GM21526 (cell line): ENCODE measurements at regions not wholly inside any gene's neighbourhood (a gene's known extent, or its start where the extent isn't known, plus 50 kb on each side); places are given as distances from the start of the nearest gene placed in this dataset.
"Not testable (repeated sequence)": the region's sequence is repeated elsewhere in the genome, so short reads cannot be mapped to it uniquely, and the experiment has no call there.

Experiments used
- ATAC-seq: cut with Tn5 transposase; IDR thresholded peaks from one replicate; pipeline ENCODE4 v1.9.1; 2021; ENCODE audit warnings: moderate library complexity; ENCODE audit not compliant: unreplicated experiment, low FRiP score

- ATAC-seq: no peak
Measured at GRCh38 chr5:60546207-60546606, 153.8 kb downstream of the DEPDC1B start.

- ATAC-seq: no peak
Measured at GRCh38 chr5:60545551-60545950, 154.4 kb downstream of the DEPDC1B start.

DNA sequence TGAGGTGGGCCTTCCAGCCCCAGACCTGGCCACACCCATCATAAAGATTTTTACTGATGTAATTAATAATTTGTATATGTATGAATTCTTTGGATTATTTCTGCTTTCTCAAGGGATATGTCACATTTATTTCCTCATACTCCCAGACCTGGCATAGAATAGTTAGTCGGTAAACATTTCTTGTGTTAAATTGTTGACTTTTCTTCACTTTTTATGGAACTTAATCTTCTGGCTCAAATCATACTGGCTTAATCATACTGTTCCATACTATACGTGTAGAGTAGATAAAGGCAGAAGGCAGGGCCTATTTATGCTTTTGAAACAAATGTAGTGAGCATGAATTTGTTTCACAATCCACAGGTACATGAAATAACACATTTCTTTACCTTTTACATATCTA, 155.8 kb downstream of the DEPDC1B start:
- ATAC-seq: no peak

DNA sequence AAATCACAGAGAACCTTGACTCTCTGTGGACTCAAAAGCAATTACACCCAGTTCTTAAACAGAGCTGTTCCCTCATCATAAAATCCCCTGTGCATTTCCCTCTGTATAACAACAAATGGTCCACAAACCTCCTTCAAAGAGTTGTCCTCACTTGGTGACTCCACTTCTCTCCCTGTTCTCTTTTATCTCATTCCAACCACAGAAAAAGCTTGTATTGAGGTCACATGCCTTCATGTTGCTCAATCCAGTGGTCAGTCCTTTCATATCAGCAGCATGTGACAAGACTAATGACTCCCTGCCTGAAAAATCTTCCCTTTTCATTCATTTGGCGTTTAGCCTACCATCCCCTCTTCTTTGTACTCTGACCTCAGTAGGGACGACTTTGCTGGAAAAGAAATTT, 158.0 kb downstream of the DEPDC1B start:
- no peak for ATAC-seq

DNA sequence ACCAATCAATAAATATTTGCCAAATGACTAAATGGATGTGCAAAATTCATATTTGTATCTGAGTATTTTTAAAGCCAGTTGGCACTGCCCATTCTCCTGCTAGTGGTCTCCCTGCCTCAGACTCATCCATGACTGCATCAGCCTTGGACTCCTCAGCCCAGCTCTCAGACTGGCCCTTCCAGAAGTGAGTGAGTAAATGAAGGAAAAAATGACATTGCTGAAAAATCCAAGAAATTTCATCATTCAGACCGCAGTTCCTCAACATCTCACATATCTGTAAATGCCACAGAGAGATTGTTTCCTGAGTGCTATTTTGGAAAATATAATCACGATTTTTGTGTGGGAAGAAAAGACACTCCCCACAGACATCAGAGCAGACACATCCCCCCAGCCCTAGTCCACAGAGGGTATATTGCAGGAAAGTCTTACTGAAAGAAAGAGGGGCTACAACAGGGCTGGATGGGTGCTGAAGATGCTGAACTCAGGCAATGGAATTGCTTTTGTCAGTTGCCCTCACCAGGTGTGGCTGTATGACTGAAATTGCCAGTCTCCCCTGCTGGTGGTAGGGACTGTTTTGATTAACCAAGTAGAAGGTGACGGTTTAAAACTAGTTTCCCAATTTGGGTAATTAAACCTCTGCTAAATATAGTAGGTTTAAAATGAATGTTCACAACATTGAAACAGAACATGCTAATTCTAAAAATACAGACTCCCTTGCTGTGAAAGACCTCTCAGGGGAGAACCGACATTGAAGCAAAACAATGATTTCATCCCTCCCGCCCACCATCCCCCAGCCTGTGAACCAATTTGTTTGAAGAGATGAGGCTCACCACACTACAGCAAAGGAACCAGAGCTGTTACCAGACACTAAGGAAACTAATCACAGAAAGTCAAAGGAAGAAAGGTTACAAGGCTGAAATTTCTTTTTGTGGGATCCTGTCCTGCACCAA, 158.8 kb downstream of the DEPDC1B start:
- ATAC-seq: peak; percentile 81

DNA sequence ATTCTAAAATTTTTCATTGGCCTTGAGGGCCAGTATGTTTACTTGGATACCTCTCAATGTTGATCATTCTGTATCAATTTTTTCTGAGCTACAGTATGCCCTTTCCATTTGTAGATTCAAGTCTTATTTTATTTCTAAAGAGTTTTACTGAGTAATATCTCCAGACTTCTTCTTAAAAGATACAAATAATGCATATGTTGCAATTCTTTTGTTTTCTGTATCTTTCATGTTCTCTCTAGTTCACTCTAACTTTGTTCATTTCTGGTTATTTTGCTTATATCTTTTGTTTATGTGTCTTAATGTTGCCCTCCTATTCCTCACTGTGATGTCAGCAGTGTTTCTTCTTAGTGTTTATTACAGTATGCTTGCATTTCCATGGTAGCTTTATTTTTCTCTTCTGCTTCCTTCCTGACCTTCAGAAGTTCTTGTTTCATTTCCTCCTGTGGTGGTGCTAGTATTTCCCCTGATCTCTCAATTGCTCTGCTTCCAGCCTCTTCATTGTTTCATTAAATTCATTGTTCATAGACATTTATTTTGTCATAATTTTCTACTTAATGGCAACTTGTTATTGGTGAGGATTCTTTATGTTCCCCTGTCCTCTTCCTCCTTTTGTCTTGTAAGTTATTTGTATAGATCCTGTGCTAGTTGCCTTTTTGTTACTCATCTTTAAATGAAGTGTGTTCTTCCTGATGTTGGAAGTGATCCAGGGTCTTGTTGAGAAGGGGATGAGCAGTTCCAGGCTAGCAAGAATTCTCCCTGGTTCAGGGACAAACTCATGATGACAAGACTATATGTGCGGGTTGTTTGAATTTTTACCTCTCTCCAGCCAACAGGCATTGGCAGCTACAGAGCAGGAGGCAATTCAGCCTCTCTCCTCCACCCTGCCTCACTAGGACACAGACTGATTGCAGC, 160.8 kb downstream of the DEPDC1B start:
- ATAC-seq: no peak

GRCh38 chr5:60538426-60538825, 161.5 kb downstream of the DEPDC1B start:
- no peak for ATAC-seq

DNA sequence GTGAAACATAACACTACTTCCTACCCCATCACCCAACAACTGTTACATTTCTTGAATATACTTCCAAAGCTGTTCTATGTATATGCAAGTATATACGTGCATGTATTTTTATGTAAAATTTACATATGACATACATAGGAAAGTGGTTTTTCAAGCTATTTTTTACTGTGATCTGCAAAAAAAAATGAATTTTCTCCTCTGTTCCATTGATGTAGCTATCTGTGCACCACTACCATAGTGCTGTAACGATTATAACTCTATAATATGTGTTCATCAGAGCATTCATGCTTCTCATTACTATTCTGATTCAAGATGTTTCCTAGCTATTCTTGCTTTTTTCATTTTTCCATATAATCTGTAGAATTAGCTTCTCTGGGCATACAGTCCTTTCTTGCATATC, 164.0 kb downstream of the DEPDC1B start:
- no peak for ATAC-seq

DNA sequence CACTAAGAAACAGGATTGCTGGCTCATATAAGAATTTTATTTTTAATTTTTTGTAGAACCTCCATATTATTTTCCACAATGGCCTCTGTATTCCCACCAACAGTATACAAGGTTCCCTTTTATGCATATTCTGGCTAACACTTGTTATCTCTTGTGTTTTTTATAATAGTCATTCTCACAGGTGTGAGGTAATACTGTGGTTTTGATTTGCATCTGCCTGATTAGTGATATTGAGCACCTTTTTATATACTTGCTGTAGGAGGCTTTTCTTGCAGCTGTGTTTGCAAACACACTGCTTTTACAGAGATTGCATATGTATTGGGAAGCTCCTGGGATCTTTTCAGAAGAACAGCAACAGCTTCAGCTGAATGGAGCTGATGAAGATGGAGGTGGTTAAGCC, 164.8 kb downstream of the DEPDC1B start:
- no peak for ATAC-seq

- ATAC-seq: no peak
Measured at GRCh38 chr5:60533789-60534188, 166.2 kb downstream of the DEPDC1B start.

DNA sequence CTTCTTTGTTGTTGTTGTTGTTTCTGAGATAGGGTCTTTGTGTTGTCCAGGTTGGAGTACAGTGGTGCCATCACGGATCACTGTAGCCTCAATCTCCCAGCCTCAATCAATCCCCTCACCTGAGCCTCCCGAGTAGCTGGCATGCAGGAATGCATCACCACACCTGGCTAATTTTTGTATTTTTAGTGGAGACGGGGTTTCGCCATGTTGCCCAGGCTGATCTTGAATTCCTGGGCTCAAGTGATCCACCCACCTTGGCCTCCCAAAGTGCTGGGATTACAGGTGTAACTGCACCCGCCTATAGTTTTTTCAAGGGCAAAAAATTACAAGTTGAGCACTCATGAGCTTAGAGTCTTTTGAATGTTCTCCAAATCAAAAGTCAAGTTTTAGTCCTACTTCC, 167.2 kb downstream of the DEPDC1B start:
- not testable (repeated sequence) for ATAC-seq

- ATAC-seq: not testable (repeated sequence)
Measured at GRCh38 chr5:60530144-60530848, 169.7 kb downstream of the DEPDC1B start.

GRCh38 chr5:60529001-60529400, 171.0 kb downstream of the DEPDC1B start:
- no peak for ATAC-seq

DNA sequence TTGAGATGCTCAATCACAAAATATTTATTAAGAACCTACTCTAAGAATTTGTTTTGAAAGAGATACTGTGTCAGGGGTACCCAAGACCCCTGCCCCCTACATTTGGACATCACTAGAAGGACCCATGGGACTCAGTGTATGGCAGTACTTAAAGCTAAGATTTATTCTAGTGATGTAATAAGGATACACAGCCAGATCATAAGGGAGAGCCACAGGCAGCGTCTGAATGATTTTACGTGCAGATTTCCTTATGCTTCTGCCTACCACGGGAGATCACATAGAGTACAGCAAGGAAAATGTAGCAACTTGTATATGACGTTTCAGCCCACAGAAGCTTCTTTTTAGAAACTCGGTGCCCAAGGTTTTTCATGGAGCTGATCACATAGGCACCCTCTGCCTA, 172.9 kb downstream of the DEPDC1B start:
- ATAC-seq: no peak

DNA sequence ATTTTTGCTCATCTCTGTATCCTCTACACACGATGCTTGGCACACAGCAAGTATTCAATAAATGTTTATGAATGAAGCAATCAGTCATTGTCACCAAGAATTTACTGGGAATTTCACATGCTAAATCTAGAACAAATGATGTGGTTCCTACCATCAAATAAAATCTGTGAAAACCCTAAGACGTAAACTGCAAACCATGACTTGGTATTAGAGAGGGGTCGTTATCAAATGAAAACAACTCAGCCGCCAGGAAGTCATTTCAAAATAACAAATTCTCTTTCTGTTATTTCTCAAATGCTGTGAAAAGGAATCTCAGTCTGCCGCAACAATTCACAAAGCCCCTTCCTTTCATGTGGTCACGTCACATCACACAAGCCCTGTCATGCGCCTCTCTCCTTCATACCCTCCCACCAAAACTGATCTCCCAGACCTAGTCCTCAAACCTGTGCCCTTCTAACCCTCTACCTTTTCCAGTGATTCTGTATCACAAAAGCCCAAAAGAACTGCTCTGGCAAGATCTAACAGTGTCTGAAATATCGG, 173.6 kb downstream of the DEPDC1B start:
- no peak for ATAC-seq

DNA sequence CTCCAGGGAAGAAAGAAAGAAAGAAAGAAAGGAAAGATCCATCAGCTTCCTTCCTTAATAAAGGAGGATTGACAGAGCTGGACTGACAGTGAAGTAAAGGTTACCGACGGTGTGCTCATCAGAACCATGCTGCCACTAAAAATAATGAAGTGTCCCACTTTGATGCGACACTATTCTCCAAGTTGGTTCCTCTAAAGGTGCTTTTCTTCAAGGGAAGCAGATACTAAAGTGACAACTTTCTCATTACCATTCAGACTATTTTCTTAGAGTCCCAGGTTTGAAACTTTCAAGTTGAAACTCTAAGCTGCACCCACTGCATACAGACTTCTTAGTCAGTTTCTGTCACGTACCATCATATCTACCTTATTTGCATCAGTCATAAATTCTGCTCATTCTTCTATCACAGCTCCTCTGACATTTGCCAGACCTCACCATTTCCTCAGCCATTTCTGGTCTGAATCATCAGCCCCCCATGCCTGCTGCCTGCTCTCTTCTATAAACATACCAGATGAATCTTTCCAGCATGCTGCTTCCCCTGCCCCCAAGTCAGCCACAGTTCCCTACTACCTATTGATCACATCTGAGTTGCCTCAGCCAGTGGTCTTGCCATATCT, 177.6 kb downstream of the DEPDC1B start:
- peak; percentile 80 for ATAC-seq

- peak; percentile 53 for ATAC-seq
Measured at GRCh38 chr5:60521376-60522291, 178.3 kb downstream of the DEPDC1B start.

DNA sequence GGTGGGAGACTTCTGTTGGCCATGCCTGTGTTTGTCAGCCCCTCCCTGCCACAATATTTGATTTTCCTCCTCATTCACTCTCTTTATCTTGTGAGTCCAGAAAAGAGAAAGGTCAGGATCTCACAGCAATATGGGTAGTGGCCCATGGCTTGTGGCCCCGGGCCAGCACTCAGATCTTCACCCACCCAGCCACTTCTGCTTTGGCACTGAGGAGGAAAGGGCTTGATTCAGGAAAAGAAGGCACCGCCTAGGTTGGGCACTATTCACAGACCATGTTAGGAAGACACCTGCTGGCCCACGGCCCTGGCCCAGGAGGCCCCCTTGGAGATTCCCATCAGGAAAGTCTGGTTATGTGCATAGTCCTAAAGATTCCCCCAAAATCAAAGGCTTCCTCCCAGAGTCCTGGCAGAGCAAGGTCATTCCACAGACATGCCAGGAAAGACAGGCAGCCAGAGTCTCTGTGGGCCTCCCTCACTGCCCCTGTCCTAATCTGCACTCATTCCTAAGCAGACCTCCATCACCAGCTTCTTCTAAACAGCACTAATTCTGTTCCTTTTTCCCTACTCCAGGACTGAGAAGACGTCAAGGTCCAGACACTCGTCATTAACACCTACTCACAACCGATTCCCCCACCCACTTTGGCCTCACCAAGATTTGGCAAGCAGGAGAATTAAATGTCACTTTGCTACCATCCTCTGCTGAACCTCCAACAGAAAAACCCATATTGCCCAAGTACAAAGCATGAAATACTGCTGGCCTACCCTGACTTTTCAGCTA, 179.3 kb downstream of the DEPDC1B start:
- ATAC-seq: no peak
